Activated T-cell treated with anti-CD3 and anti-CD28 coated beads, Interleukin-2, amount 50 U/mL, for 24 hours (primary cell): ENCODE measurements at regions not wholly inside any gene's neighbourhood (a gene's known extent, or its start where the extent isn't known, plus 50 kb on each side); places are given as distances from the start of the nearest gene placed in this dataset.
"Not testable (repeated sequence)": the region's sequence is repeated elsewhere in the genome, so short reads cannot be mapped to it uniquely, and the experiment has no call there.

Source experiments
- DNase-seq: peaks from one replicate; pipeline ENCODE4 v3.0.0-alpha.2; 2020
- H3K27ac Mint-ChIP-seq: 2 replicates; pipeline ENCODE4 v1.8.0; 2020; ENCODE audit warnings: mild to moderate bottlenecking, mixed read lengths
- H3K27me3 Mint-ChIP-seq: 2 replicates; pipeline ENCODE4 v1.8.0; 2020; ENCODE audit warnings: mixed read lengths
- H3K36me3 Mint-ChIP-seq: 2 replicates; pipeline ENCODE4 v1.8.0; 2020; ENCODE audit warnings: low read depth, mixed read lengths
- H3K4me1 Mint-ChIP-seq: 2 replicates; pipeline ENCODE4 v1.8.0; 2020; ENCODE audit warnings: low read depth, mixed read lengths
- H3K4me3 Mint-ChIP-seq: 2 replicates; pipeline ENCODE4 v1.8.0; 2020; ENCODE audit warnings: mild to moderate bottlenecking, moderate library complexity, mixed read lengths
- H3K9me3 Mint-ChIP-seq: 2 replicates; pipeline ENCODE4 v1.8.0; 2020; ENCODE audit warnings: mixed read lengths

GRCh38 chr18:40179729-40180461, 1775.1 kb upstream of the PIK3C3 start:
- Mint-ChIP-seq H3K4me3 (no peak overlapping the region), H3K4me1 (no peaks in the 10 kb centered on the region), H3K27ac (no peak overlapping the region), H3K36me3 (no peaks in the 10 kb centered on the region), H3K27me3 (no peaks in the 10 kb centered on the region), H3K9me3 (peaks cover 10% of the 10 kb centered on the region)
- no peak for DNase-seq

DNA sequence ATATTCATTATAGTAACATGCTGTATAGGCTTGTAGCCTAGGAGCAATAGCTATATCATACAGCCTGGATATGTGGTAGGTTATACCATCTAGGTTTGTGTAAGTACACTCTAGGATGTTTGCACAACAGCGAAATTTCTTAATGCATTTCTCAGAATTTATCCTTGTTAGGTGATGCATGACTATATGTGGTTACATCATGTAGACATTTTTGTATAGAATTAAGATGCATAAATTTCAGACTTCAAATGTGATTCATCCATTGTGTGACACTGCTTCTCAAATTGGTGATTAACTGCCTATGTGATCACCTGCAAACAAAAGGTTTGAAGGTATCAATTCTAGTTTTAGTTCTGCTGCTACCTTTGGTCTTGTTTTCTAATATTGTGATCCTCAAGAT, 1787.0 kb upstream of the PIK3C3 start:
- Mint-ChIP-seq H3K27ac (no peak overlapping the region), H3K36me3 (no peaks in the 10 kb centered on the region), H3K4me1 (no peaks in the 10 kb centered on the region), H3K4me3 (no peak overlapping the region), H3K27me3 (no peaks in the 10 kb centered on the region), H3K9me3 (peaks cover 9% of the 10 kb centered on the region)
- no peak for DNase-seq

DNA sequence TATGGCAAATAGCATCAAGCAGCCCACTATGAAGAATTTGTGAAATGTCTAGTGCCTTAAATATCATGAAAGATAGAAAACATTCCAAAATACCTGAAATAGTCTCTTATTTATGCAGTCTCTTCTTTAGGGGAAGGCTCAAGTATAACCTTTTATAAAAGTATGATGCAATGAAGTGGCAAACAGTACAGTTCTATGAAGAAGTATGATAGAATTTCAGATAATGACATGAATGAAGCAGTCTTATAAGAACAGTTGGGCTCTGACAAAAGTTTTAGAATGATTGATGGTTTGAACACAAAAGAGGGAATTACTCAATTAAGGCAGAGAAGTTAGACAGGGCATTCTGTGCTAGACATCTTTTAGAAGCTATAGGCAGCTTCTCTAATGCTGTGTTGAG, 1791.8 kb upstream of the PIK3C3 start:
- Mint-ChIP-seq H3K4me3 (no peak overlapping the region), H3K36me3 (no peaks in the 10 kb centered on the region), H3K27ac (no peak overlapping the region), H3K9me3 (peaks cover 7% of the 10 kb centered on the region), H3K4me1 (no peaks in the 10 kb centered on the region), H3K27me3 (no peaks in the 10 kb centered on the region)
- no peak for DNase-seq

- Mint-ChIP-seq H3K27ac (no peak overlapping the region), H3K9me3 (peaks cover 7% of the 10 kb centered on the region), H3K4me1 (no peaks in the 10 kb centered on the region), H3K36me3 (no peaks in the 10 kb centered on the region), H3K27me3 (no peaks in the 10 kb centered on the region), H3K4me3 (no peak overlapping the region)
- DNase-seq, result no peak
Observed at GRCh38 chr18:40160361-40160760, 1794.7 kb upstream of the PIK3C3 start.

DNA sequence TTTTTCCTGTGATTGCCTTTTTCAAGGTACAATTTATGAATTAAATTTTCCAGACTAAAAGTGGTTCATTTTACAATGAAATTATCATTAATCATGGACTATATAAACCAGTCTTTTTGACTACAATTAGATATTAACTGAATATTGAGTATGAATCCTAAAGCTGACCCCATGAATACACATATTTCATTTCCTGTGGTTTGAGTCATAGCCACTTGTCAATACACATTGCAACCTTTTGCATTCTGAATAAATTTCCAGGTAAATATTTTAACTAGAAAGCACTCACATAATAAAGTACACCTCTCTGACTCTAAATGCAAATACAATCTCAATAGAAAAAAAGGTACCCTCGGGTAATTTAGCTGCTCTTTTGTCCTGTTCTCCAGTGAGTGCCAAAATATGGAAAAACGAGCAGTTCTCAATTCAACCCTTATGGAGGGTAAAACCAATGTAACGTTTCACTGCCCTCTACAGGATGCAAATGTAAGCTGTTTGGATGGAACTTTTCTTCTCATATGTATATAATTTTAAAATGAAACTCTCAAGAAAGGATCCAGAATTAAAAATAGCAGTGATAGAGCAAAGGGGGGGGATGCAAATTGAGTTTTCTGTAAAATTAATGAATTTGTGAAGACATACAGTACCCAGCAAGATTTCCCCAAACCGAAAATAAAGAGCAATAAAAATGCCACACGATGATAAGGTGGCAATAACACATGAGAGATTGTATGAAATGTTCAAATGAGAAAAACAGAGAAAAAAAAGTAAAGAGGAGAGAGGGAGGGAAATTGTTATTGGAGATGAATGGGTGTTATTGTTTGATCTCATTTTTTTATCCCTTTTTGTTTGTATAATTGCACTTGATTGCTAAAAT, 1795.7 kb upstream of the PIK3C3 start:
- H3K36me3 Mint-ChIP-seq, result no peaks in the 10 kb centered on the region
- H3K27ac Mint-ChIP-seq, result no peak overlapping the region

GRCh38 chr18:40157120-40157519, 1797.9 kb upstream of the PIK3C3 start:
- Mint-ChIP-seq H3K27me3 (no peaks in the 10 kb centered on the region), H3K4me1 (no peaks in the 10 kb centered on the region), H3K27ac (no peak overlapping the region), H3K4me3 (no peak overlapping the region), H3K9me3 (peaks cover 6% of the 10 kb centered on the region), H3K36me3 (no peaks in the 10 kb centered on the region)
- no peak for DNase-seq

More for the DNA sequence above, 1795.7 kb upstream of the PIK3C3 start:
- Mint-ChIP-seq H3K9me3 (peaks cover 7% of the 10 kb centered on the region), H3K27me3 (no peaks in the 10 kb centered on the region), H3K4me1 (no peaks in the 10 kb centered on the region), H3K4me3 (no peak overlapping the region)
- no peak for DNase-seq

DNA sequence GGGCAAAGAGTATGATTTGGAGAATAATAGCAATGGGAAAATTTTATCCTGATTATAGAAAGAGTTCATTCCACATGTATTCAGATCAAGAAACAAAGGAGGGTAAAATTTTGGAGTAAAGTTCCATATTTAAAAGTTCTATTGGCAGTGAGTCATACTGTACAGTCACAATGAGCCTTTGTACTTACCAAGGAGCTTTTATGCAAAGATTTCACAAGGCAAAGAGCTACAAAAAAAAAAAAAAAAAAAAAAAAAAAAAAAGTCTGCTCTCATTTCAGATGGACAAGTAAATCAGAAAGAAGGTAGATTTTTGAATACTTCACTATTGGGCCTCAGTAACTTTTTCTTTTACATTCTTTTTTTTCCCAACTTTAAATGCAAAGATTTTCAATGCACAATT, 1802.2 kb upstream of the PIK3C3 start:
- Mint-ChIP-seq H3K36me3 (no peaks in the 10 kb centered on the region), H3K27me3 (no peaks in the 10 kb centered on the region), H3K4me3 (no peak overlapping the region), H3K9me3 (peaks cover 21% of the 10 kb centered on the region), H3K27ac (no peak overlapping the region), H3K4me1 (no peaks in the 10 kb centered on the region)
- no peak for DNase-seq

DNA sequence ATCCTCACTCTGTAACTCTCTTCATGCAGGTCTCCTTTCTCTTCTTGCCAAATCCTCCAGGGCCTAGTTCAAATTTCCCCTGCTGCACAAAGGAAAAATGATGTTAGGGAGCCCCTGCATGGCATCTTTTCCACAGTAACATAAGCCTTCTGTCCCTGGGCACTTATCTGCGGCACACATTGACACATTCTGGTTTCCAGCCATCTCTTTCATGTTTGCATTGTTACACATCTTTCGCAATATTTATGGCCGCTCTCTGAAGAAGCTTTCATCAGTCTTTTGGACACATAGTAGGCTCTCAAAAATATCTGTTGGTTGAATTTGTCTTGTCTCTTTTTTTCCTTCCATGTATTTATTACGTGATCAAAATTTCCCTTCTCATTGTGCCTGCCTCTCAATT, 1806.1 kb upstream of the PIK3C3 start:
- H3K27me3 Mint-ChIP-seq, result no peaks in the 10 kb centered on the region
- DNase-seq, result no peak
- H3K27ac Mint-ChIP-seq, result no peak overlapping the region
- H3K4me1 Mint-ChIP-seq, result no peaks in the 10 kb centered on the region
- peaks cover 22% of the 10 kb centered on the region for H3K9me3 Mint-ChIP-seq
- H3K4me3 Mint-ChIP-seq, result no peak overlapping the region
- H3K36me3 Mint-ChIP-seq, result no peaks in the 10 kb centered on the region

DNA sequence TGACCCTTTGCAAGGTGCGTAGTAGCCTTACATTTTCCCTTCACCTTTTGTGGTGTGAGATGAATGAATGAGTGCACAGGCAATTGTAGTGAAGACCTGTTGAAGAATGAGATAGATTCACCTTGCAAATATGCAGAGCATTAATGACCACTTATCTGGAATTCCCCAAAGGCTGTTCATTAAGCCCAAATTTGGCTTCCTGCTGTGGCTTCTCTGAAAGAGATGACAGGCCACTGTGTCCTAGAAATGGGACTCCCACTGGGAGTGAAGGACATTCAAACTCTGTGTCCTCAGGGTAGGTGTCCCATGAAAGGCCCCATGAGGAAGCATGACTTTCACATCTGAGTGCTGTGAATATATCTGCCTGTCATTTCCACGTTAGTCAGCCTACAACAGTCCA, 1821.8 kb upstream of the PIK3C3 start:
- no peaks in the 10 kb centered on the region for H3K36me3 Mint-ChIP-seq
- H3K27me3 Mint-ChIP-seq, result no peaks in the 10 kb centered on the region
- no peak overlapping the region for H3K27ac Mint-ChIP-seq
- no peak overlapping the region for H3K4me3 Mint-ChIP-seq
- no peaks in the 10 kb centered on the region for H3K4me1 Mint-ChIP-seq
- H3K9me3 Mint-ChIP-seq, result peaks cover 28% of the 10 kb centered on the region
- no peak for DNase-seq

- H3K4me3 Mint-ChIP-seq, DNase-seq, H3K27ac Mint-ChIP-seq, H3K27me3 Mint-ChIP-seq, H3K36me3 Mint-ChIP-seq, H3K4me1 Mint-ChIP-seq: not testable (repeated sequence)
- H3K9me3 Mint-ChIP-seq, result peaks cover 32% of the 10 kb centered on the region
Observed at GRCh38 chr18:40132438-40132837, 1822.6 kb upstream of the PIK3C3 start.

- DNase-seq, result no peak
- H3K36me3 Mint-ChIP-seq, result no peaks in the 10 kb centered on the region
- no peaks in the 10 kb centered on the region for H3K4me1 Mint-ChIP-seq
- no peaks in the 10 kb centered on the region for H3K27me3 Mint-ChIP-seq
- H3K27ac Mint-ChIP-seq, result no peak overlapping the region
- peaks cover 16% of the 10 kb centered on the region for H3K9me3 Mint-ChIP-seq
- no peak overlapping the region for H3K4me3 Mint-ChIP-seq
Observed at GRCh38 chr18:40124107-40124506, 1830.9 kb upstream of the PIK3C3 start.

DNA sequence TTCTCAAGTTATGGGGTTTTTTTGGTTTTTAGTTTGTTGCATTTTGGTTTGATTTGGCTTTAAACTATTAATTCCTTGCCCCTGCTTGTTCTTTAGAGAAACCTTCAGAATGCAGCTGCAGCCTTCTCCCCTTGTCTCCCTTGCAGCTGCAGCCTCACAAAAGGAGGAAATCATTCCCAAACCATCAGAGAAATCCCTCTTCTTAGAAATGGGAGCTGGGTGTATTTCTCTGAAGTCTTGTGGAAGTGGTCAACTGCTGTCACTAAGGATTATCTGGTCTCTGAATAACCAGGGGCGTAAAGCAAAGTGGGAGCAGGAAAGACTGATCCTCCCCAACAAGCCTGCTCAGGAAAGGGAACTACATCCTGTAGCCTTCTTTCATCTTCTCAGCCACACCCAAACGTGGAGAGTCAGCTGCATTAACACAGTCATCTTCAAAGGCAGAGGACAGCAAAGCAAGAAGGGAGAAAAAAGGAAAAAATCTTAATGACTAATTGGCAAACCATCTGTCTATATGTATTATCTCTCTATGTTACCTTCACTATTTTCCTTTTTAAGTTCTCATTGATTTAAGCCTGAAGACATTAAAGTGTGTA, 1834.1 kb upstream of the PIK3C3 start:
- no peak overlapping the region for H3K4me3 Mint-ChIP-seq
- H3K36me3 Mint-ChIP-seq, result no peaks in the 10 kb centered on the region
- no peaks in the 10 kb centered on the region for H3K27me3 Mint-ChIP-seq
- H3K4me1 Mint-ChIP-seq, result no peaks in the 10 kb centered on the region
- DNase-seq, result no peak
- H3K9me3 Mint-ChIP-seq, result peaks cover 14% of the 10 kb centered on the region
- H3K27ac Mint-ChIP-seq, result no peak overlapping the region

- no peaks in the 10 kb centered on the region for H3K36me3 Mint-ChIP-seq
Observed at GRCh38 chr18:40120356-40120755, 1834.7 kb upstream of the PIK3C3 start.

GRCh38 chr18:40119581-40119980, 1835.5 kb upstream of the PIK3C3 start:
- not testable (repeated sequence) for H3K4me3 Mint-ChIP-seq, DNase-seq, H3K27ac Mint-ChIP-seq, H3K36me3 Mint-ChIP-seq, H3K4me1 Mint-ChIP-seq, H3K27me3 Mint-ChIP-seq
- peaks cover 14% of the 10 kb centered on the region for H3K9me3 Mint-ChIP-seq

More at GRCh38 chr18:40120356-40120755, 1834.7 kb upstream of the PIK3C3 start:
- no peaks in the 10 kb centered on the region for H3K4me1 Mint-ChIP-seq
- H3K4me3 Mint-ChIP-seq, result no peak overlapping the region
- H3K27me3 Mint-ChIP-seq, result no peaks in the 10 kb centered on the region
- DNase-seq, result no peak
- H3K27ac Mint-ChIP-seq, result no peak overlapping the region
- H3K9me3 Mint-ChIP-seq, result peaks cover 14% of the 10 kb centered on the region

DNA sequence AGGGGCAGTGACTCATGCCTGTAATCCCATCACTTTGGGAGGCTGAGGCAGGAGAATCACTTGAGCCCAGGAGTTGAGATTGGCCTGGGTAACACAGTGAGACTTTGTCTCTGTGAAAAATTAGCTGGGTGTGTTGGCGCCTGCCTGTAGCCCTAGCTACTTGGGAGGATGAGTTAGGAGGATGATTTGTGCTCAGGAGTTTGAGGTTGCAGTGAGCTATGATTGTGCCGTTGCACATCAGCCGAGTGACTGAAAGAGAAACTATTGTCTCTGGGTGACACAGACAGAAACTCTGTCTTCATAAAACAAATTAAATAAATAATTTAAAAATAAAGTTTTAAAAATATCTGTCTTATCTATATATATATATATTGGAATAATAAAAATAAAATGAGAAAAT, 1844.6 kb upstream of the PIK3C3 start:
- Mint-ChIP-seq H3K27ac (no peak overlapping the region), H3K36me3 (no peaks in the 10 kb centered on the region), H3K4me3 (no peak overlapping the region), H3K4me1 (no peaks in the 10 kb centered on the region), H3K27me3 (no peaks in the 10 kb centered on the region), H3K9me3 (peaks cover 20% of the 10 kb centered on the region)
- DNase-seq, result no peak
